Activated CD8-positive, alpha-beta memory T cell treated with anti-CD3 and anti-CD28 coated beads for 24 hours (primary cell): ENCODE measurements at regions not wholly inside any gene's neighbourhood (a gene's known extent, or its start where the extent isn't known, plus 50 kb on each side); places are given as distances from the start of the nearest gene placed in this dataset.

Experiments used
- DNase-seq: peaks from one replicate; pipeline ENCODE4 v3.0.0-alpha.2; 2020

DNA sequence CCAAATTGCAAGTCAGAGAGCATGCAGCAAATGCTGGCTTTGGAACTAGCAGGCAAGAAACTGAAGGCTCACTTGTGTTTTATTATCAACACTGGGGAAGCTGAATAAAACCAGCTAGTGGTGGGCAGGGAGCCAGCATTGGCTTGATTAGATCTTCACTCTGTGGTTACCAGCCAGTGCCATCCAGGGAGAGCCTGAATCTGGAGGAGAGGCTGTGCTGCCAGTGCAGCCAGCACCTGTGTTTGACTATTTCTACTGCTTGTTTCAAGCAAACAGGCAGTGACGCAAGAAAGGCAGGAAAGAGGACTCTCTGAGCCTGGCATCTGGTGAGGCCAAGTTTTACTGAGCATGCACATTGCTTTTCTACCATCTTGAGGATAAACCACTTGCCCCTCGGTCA, 247.0 kb downstream of the PHLDA1 start:
- DNase-seq, result no peak

DNA sequence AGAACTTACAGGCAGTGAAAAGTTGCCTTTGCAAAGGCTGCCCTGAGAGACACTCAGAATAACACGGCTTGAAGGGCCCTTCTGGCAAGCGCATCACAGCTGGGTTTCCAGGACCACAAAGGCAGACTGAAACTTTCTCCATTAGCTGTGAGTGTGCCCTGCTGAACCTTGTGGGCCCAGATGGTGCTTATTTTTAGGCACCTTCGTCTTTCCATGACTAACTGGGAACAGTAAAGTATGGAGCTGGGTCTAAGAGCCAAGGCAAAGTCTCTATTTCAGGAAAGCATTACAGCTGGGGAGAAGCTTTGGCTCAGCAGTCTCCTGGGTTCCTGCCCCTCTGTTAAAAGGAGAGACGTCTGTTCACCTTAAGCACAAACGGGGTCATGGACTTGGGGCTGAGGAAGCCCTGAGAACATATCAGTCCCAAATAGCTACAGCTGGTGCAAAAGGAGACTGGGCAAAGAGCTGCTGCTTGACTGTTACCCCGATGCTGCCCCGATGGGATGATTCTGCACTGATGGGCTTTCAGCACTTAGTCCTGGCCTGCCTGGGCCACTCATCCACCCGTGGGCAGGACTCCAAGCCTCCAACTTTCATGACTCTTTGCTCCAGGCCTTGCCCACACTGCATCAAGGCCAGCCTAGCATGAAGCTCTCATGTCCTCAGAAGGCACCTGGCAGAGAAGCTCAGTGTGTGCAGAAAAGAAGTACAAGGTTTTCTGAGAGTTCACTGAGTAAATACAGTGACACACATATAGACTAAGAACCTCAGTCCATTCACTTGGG, 248.3 kb downstream of the PHLDA1 start:
- DNase-seq, result no peak

DNA sequence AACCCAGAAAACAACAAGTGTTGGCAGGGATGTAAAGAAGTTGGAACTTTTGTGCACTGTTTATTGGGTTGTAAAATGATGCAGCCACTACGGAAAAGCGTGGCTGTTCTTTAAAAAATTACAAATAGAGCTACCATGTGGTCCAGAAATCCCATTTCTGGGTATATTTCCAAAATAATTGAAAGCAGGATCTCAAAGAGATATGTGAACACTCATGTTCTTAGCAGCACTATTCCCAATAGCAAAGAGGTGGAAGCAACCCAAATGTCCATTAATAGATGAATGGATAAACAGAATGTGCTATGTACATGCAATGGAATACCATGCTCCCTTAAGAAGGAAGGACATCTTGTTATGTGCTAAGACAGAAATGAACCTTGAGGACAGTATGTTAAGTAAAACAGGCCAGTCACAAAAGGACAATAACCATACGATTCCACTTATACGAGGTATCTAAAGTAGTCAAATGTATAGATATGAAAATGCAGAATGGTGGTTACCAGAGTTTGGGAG, 249.5 kb downstream of the PHLDA1 start:
- no peak for DNase-seq

GRCh38 chr12:75781532-75782046, 250.0 kb downstream of the PHLDA1 start:
- no peak for DNase-seq

DNA sequence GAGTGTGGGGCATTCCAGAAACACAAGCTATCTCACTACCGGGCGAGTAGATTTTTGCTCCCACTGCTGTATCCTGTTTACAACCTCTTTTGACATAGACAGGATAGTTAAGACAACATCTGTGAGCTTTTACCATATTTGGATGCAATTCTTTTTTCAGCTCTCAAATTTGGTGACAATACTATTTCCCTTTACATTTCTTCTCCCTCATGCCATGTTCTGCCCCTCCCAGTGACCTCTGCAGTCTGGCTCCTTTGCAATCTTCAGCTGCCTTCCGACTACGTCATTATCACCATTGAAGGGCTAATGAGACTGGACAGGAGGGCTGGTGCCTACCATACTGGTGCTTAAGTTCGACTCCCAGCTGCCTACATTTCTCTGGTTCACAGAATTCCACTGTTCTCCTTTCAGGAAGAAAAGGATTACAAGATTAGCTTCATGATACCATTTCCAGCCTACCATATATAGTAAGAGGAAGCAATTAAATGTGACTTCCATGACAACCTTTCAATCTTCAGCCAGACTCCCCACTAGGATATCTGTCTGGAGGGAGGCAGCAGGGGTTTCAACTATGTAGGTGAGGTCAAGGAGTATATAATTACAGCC, 251.6 kb downstream of the PHLDA1 start:
- no peak for DNase-seq

DNA sequence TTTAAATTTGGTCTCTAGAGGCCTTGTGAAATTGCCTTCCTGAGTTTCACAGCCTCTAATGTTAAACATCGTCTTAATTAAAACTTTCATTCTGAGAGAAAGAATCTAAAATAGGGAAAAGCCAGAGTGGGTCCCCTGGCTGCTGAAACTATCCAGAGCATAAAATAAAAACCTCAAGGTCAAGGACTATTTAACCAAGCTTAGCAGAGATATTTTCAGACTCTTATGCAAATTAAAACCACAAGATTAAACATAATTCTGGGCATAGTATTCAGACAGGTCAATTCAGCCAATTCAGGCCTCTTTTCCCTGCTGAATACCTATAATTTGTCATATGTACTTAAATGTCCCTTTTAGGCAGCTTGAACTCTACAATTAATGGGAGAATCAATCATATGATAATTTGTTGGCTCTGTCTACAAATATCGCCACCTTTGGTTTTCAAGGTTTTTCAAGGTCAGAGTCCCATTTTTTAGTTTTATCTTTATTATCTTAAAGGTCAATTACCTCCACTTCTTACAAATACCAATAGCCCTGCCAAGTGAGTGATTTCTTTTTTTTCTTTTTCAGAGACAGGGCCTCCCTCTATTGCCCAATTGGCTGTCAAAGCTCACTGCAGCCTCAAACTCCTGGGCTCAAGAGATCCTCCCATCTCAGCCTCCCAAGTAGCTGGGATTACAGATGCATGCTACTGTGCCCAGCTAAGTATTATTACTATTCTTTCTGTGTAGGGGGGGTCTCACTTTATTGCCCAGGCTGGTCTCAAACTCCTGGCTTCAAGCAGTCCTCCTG, 257.1 kb downstream of the PHLDA1 start:
- no peak for DNase-seq

DNA sequence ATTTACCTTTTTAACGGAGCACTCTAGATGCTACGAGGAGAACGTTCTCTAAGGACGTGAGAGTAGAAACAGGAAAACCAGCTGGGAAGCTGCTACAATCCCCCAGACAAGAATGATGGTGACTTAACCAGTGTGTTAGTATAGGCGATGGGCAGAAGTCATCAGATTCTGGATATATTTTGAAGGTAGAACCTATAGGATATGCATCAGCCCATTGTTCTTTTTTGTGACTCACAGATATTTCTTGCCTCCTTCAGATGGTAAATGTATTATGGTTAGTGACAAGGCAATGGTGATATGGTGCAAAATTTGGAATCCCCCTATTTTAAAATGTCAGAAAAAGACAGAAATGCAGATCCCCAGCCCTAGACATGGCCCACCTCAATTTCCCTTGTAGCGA, 258.2 kb downstream of the PHLDA1 start:
- DNase-seq, result no peak

- no peak for DNase-seq
These were observed 259.6 kb upstream of the KRR1 start for GRCh38 chr12:75771023-75771422.

GRCh38 chr12:75767957-75768356, 256.5 kb upstream of the KRR1 start:
- no peak for DNase-seq

DNA sequence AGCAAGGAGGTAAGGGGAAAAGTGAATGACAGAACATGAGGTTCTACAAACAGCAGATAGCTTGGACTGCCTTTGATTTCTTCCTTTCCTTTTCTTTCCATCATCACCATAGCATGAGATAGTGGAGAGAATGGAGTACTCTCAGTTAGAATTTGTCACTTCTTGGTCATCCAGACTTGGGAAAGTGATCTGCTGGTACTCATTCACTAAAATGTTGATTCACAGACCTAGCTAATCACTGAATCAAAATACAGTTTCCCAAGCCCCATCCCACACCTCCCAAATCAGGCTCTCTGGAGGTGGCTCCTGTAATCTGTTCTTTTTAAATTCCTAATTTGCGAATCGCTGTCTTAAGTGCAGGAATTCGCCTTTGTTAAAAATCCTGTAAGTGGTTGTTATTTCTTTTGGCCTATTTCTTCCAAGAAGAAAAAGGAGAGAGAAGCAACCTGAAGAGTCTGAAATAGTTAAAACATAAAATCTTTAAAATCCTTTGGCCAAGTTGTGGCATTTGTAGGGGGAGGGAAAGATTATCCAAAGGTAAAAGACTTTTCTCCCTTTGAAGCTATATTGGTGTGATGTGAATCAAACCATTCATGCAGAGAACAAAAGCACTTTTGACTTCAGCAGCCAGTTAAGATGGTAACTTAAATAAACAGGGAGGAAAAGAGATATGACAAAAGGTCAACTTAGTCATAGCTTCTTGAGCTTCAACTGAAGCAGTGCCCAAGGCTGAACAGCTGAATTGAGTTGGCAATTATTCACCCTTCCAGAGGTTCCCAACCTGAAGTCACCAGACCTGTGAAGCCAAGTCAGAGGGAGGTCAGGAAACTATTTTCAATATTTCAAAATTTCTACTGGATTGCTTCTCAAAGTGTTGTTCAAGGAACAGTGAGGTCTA, 255.1 kb upstream of the KRR1 start:
- DNase-seq, result no peak

DNA sequence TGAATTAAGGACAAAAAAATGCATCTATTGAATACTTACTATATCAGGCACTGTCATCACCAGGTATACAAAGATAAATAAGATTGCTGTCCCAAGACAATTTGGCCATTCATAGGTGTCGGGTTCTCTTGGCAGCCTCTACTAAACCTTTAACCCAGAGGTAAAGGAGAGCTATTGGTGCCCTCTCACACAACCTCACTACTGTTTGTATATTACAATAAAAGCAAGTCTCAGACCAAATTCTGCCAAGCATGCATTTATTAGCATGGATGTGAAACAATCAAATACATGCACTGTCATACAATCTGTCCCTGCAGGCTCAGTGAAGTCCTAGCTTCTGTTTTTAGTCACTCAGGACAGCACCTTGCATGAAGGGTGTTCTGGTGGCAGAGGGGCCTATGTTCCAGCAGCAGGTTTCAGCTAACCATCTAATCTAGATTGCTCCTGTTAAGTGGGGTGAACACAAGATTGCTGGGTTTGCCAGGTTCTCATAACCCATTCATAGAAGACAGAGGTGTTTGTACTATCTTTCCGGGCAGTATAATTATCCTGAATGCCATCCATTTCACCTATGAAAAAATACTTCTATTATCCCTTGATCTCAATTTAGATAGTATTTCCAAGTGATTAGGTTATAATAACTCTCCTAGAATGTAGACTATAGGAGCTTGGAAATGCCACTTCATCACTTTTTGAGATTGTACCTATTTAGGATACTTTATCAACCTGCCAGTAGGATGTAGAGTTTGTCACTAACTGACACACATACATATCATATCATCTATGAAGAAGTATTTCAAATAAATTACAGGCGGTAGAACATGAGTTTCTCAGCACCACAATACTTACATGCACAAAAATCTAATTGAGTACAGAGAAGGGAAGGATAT, 254.0 kb upstream of the KRR1 start:
- DNase-seq, result no peak

DNA sequence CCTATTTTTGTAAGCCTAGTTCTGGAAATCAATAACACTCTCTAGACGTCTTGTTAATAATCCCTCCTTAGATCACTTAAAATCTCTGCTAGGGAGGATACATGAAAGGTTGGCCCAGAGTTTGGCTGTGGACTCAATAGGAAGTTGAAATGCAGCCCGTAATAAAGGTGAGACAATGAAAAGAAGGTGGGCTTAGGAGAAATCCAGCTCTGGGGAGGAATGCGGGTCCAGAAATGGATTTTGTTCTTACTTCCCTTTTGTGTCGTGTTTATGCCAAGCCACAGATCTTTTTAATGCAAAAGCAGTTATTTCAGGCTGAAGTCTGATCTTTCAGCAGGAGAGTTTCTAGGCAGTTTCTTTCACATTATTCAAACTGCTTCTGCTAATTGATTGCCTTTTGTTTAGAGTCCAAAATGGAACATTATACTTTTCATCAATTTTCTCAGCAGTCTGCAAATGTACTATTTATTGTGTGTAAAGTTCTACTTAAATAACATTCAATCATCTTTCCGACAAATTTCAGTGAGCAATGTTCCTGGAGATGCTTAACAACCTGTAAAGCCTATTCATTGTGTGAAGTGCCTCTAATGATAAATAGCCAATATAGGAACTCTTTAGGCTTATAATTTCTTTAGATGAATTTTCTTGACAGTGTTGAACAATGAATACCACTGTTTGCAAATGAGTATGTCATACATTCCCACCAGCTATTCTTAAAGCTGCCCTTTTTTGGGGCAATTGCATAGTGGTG, 252.9 kb upstream of the KRR1 start:
- no peak for DNase-seq

- DNase-seq, result no peak
These were observed 249.3 kb upstream of the KRR1 start for GRCh38 chr12:75760573-75761294.

GRCh38 chr12:75759842-75760572, 248.6 kb upstream of the KRR1 start:
- DNase-seq, result no peak

DNA sequence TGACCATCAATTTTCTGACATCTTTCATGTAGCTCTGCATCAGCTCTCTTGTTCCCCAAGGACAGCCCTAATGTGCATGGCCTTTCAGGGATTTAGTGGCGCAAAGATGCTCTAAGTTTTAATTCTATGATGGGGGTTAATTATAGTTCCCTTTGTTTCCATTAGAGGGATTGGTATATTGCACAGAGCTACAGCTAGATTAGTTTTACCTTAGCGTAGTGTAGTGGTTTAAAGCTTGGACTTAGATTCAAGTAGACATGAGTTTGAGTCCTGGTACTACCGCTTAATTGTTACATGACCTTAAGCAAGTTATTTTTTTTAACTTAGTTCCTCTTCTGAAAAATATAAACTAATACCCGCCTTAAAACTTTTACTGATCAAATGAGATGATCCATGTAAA, 247.8 kb upstream of the KRR1 start:
- DNase-seq, result no peak

GRCh38 chr12:75756771-75757170, 245.4 kb upstream of the KRR1 start:
- DNase-seq, result no peak

- no peak for DNase-seq
These were observed 244.7 kb upstream of the KRR1 start for GRCh38 chr12:75756111-75756510.

DNA sequence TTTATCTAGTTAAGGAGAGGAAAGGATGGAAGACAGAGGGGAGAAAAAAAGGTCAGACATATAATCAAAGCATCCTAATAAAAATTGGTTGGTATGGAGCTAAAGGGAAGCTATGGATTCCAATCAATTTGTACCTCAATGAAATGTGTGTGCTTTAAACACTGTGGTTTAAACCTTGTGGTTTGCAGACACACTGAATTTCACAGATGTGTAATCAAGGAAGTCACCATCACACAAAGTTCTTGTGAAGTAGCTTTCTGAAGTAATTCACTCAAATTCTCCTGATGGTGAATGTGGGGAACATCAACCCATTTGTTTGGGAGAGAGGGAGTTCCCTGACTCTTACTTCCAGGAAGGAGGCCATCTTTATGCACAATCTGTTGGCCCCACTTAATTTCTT, 243.3 kb upstream of the KRR1 start:
- DNase-seq, result no peak

- DNase-seq, result no peak
These were observed 242.7 kb upstream of the KRR1 start for GRCh38 chr12:75754141-75754540.
